ENCODE measurements at regions not wholly inside any gene's neighbourhood (a gene's known extent, or its start where the extent isn't known, plus 50 kb on each side); places are given as distances from the start of the nearest gene placed in this dataset.

DNA sequence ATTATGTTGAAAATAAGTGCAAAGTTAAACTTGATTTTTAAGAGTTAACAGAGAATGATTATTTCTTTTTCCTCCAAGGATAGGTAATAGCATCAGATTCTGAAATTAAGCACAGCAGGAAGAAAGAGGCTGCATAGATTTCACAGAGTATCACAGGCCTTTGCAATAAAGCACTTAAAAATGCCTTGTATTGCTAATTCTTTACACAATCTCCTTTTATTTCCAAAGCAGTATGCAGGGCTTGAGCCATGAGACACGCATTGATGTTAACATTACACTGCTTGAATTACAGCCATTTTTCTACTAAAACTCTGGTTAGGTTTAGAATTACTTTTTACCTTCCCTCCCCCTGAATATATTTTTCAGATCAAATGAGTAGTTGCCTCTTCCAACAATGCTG lies 398.3 kb downstream of the BCAT1 start:
- FAIRE-seq (no peak), DNase-seq (ENCODE audit: low read depth) (no peak)
- no peaks in the 10 kb centered on the region for H3K36me3 ChIP-seq (ENCODE audit: control insufficient read depth, insufficient read depth, low read length)
- TF ChIP-seq, protein P1, sequence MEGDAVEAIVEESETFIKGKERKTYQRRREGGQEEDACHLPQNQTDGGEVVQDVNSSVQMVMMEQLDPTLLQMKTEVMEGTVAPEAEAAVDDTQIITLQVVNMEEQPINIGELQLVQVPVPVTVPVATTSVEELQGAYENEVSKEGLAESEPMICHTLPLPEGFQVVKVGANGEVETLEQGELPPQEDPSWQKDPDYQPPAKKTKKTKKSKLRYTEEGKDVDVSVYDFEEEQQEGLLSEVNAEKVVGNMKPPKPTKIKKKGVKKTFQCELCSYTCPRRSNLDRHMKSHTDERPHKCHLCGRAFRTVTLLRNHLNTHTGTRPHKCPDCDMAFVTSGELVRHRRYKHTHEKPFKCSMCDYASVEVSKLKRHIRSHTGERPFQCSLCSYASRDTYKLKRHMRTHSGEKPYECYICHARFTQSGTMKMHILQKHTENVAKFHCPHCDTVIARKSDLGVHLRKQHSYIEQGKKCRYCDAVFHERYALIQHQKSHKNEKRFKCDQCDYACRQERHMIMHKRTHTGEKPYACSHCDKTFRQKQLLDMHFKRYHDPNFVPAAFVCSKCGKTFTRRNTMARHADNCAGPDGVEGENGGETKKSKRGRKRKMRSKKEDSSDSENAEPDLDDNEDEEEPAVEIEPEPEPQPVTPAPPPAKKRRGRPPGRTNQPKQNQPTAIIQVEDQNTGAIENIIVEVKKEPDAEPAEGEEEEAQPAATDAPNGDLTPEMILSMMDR (IDR thresholded peaks at IDR 0.05; ENCODE audit: insufficient read depth, low read length, severe bottlenecking): no peak
- no peak overlapping the region for H3K4me3 ChIP-seq (ENCODE audit: low read depth, low read length)
- no peaks in the 10 kb centered on the region for H3K27me3 ChIP-seq (ENCODE audit: control insufficient read depth, insufficient read depth, low read length)

DNA sequence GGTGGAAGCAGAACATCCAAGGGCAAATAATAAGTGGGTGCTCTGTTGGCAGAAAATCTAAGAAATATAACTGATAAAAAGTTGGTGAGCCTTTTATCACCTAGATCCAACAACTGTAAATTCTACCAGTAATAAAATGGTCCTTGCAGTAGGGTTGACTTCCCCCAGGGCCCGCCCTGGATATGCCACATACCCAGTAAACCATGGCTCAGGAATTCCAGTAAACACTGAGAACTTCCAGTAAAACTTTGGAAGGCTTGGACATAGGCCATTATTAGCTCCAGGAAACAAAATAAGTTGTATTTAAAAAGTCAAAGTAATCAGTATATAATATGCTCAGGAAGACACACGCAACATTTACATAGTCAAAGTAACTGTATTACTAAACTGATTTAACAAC lies 402.2 kb downstream of the BCAT1 start:
- H3K4me3 ChIP-seq (ENCODE audit: low read depth, low read length): no peak overlapping the region
- H3K36me3 ChIP-seq (ENCODE audit: control insufficient read depth, insufficient read depth, low read length): no peaks in the 10 kb centered on the region
- TF ChIP-seq, protein P1 (IDR thresholded peaks at IDR 0.05; ENCODE audit: insufficient read depth, low read length, severe bottlenecking): no peak
- no peak for FAIRE-seq
- H3K27me3 ChIP-seq (ENCODE audit: control insufficient read depth, insufficient read depth, low read length): no peaks in the 10 kb centered on the region
- no peak for DNase-seq (ENCODE audit: low read depth)

DNA sequence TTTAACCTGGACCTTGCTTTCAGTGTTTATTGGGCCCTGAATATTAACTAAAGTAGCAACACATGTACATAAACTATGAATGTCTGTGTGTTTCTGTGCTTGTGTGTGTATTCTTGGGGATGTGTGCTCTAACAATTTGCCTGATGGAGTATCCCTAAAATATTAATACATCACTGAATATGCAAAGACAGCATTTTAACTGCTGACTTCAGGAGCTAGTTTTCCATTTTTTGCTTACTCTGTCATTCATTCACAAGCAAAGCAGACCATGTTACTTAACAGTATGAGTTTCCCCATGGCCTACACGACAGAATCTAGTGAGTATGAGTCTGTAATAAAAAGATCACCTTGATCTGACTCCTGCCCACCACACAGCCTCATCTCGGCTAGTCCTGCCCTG lies 402.8 kb downstream of the BCAT1 start:
- no peak for FAIRE-seq

DNA sequence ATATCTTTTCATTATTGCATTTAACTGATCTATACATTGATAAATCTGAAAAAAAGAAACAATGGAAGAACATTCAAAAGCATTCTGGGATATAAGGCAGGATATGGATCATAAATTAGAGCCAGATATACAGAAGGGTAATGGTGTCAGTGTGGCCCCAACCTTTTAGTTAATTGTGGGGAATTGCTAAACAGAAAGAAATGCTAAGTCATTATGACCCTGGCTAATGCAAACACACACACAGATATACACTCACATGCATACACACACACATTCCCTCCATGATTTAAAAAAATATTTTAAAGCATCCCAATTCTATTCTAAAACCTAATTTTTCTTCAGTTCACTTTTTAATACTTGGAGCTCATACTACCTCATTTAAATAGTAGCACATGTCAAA lies 404.5 kb downstream of the BCAT1 start:
- Histone ChIP-seq H3K36me3 (ENCODE audit: control insufficient read depth, insufficient read depth, low read length) (no peaks in the 10 kb centered on the region), H3K4me3 (ENCODE audit: low read depth, low read length) (no peak overlapping the region), H3K27me3 (ENCODE audit: control insufficient read depth, insufficient read depth, low read length) (no peaks in the 10 kb centered on the region)
- DNase-seq (ENCODE audit: low read depth): no peak
- TF ChIP-seq, protein P1 (IDR thresholded peaks at IDR 0.05; ENCODE audit: insufficient read depth, low read length, severe bottlenecking): no peak
- no peak for FAIRE-seq

More for the DNA sequence above, 402.8 kb downstream of the BCAT1 start:
- Histone ChIP-seq H3K36me3 (ENCODE audit: control insufficient read depth, insufficient read depth, low read length) (no peaks in the 10 kb centered on the region), H3K4me3 (ENCODE audit: low read depth, low read length) (no peak overlapping the region), H3K27me3 (ENCODE audit: control insufficient read depth, insufficient read depth, low read length) (no peaks in the 10 kb centered on the region)
- TF ChIP-seq, protein P1 (IDR thresholded peaks at IDR 0.05; ENCODE audit: insufficient read depth, low read length, severe bottlenecking): no peak
- no peak for DNase-seq (ENCODE audit: low read depth)

DNA sequence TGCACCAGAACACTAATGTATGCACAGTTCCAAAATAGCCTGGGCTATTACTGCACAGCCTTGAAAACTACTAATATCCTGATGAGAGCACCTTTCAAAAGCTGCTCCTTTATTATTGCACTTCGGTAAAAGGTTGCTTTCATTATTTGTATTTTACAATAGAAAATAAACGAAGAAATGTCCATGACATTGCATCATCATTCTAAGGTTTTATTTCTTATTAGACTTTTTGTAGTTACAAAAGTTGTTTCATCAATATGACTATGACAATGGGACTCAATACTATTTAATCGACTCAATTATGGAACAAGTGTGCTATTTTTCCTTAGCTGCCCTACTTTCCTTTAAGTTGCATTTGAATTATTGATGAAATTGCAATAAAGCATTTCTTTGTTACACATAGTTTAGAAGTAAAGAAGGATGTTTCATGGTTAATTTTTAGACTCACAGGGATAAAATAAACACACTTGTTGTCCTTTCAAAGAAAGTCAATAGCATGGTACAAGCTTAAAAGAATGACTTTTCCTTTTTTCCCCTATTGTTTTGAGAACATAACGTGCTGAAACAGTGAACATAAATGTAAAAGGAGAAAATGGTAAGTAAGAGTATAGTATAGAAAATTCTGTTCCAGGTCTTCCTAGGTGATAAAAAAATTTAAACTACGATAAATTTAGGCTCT lies 407.6 kb downstream of the BCAT1 start:
- FAIRE-seq (no peak), DNase-seq (ENCODE audit: low read depth) (no peak)
- Histone ChIP-seq H3K27me3 (ENCODE audit: control insufficient read depth, insufficient read depth, low read length) (no peaks in the 10 kb centered on the region), H3K4me3 (ENCODE audit: low read depth, low read length) (no peak overlapping the region), H3K36me3 (ENCODE audit: control insufficient read depth, insufficient read depth, low read length) (no peaks in the 10 kb centered on the region)
- TF ChIP-seq, protein P1 (IDR thresholded peaks at IDR 0.05; ENCODE audit: insufficient read depth, low read length, severe bottlenecking): no peak

DNA sequence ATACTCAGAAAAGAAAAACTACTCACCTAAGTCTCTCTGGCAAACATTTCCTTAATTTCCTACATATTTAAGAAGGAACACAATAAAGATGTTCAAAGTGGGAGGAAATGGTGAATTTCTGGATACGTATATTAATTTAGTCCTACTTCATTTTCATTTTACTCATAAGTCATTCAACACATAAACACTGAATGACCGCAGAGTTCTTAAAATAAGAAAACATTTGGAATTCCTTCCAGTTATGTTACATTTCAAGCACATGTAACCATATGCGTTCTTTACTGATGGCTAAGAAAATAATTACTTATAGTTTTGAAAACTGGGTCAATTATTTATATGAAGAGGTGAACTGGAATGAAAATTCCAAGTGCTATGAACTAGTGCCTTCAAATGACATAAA lies 409.3 kb downstream of the BCAT1 start:
- TF ChIP-seq, protein P1 (IDR thresholded peaks at IDR 0.05; ENCODE audit: insufficient read depth, low read length, severe bottlenecking): no peak
- DNase-seq (ENCODE audit: low read depth): no peak
- Histone ChIP-seq H3K36me3 (ENCODE audit: control insufficient read depth, insufficient read depth, low read length) (no peaks in the 10 kb centered on the region), H3K27me3 (ENCODE audit: control insufficient read depth, insufficient read depth, low read length) (no peaks in the 10 kb centered on the region), H3K4me3 (ENCODE audit: low read depth, low read length) (no peak overlapping the region)
- no peak for FAIRE-seq

Measured in bronchial epithelial cell (primary cell).